ENCODE measurements at regions not wholly inside any gene's neighbourhood (a gene's known extent, or its start where the extent isn't known, plus 50 kb on each side); places are given as distances from the start of the nearest gene placed in this dataset.

DNA sequence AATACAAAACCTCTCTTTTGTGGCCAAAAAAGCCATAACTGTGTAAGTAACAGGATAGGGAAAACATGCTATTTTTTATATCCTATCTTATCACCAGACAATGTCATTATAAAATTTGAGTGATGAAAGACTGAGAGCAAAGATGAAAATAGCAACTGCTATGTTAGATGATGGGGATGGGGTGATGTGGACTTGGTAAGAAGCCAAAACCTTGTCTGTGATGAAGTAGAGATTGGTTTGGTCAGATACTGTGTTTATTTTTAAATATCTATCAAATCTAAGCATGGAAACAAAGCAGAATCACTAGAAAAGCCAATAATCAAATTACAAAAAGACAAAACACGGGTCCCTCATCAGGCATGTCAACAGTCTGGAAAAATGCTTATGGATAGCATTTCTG, 631.1 kb upstream of the NR5A2 start:
- no peaks in the 10 kb centered on the region for H3K4me1 Mint-ChIP-seq (ENCODE audit: low read depth)
- no peaks in the 10 kb centered on the region for H3K9me3 Mint-ChIP-seq
- no peaks in the 10 kb centered on the region for H3K36me3 Mint-ChIP-seq (ENCODE audit: low read depth)
- no peak overlapping the region for H3K27ac Mint-ChIP-seq
- DNase-seq = no peak
- no peaks in the 10 kb centered on the region for H3K27me3 Mint-ChIP-seq
- H3K4me3 Mint-ChIP-seq = no peak overlapping the region

DNA sequence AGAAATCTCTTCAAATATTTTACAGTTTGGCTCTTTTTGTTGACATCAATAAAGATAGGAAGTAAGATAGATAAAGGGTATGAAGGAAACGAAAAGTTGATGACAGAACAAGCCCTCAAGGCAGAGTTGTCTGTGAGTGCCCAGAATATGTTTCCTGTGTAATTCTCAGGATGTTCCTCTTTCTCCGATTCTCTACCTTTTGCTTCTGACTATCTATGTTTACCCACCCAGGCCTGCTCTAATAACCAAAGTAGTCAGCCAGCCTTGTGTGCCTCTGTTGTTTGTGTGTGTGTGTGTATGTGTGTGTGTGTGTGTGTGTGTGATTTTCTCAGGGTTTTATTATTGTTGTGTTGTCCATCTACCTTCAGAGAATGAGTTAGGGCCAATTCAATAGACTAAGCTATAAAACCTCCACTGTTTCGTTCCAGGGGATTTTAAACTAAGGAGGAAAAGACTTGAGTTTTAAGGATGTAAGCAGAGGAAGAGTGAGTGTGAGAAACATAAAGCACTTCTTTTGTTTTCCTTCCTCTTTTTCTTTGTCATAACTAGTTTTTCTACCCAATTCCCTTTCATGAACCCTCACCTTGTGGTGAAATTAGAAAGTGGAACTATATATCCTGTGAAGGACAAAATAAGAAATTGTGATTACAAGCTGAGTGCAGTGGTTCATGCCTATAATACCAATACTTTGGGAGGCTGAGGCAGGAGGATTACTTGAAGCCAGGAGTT, 627.4 kb upstream of the NR5A2 start:
- Mint-ChIP-seq H3K27me3 (peaks cover 15% of the 10 kb centered on the region), H3K27ac (no peak overlapping the region), H3K36me3 (ENCODE audit: low read depth) (no peaks in the 10 kb centered on the region), H3K9me3 (no peaks in the 10 kb centered on the region), H3K4me1 (ENCODE audit: low read depth) (no peaks in the 10 kb centered on the region), H3K4me3 (no peak overlapping the region)
- no peak for DNase-seq

DNA sequence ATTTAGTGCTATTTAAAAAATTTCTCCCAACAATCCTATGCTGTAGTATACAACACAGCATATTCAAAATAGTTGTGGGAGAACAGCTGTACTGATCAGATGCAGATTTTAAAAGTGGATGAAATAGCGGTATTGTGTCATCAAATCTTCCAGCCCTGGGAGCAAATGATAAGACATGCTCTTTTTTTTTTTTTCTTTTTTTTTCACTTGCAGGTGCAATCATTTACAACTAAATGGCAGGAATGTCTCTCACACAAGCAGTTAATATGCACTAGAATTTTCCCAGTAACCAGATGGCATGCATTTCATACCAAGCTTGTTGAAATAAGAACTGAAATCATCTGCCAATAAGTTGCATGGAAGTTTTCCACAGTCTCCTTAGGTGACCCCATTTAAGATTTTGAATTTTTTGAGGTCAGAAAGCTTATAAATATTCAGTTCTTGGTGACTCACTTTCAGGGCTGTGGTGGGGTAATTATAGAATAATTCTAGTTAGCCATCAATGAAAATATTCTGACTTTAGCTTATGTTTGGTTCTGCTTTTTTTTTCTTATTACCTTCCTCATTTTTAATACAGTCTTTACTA, 623.9 kb upstream of the NR5A2 start:
- Mint-ChIP-seq H3K27me3 (peaks cover 33% of the 10 kb centered on the region), H3K4me3 (no peak overlapping the region), H3K36me3 (ENCODE audit: low read depth) (no peaks in the 10 kb centered on the region), H3K27ac (no peak overlapping the region), H3K9me3 (no peaks in the 10 kb centered on the region), H3K4me1 (ENCODE audit: low read depth) (no peaks in the 10 kb centered on the region)
- DNase-seq = no peak

DNA sequence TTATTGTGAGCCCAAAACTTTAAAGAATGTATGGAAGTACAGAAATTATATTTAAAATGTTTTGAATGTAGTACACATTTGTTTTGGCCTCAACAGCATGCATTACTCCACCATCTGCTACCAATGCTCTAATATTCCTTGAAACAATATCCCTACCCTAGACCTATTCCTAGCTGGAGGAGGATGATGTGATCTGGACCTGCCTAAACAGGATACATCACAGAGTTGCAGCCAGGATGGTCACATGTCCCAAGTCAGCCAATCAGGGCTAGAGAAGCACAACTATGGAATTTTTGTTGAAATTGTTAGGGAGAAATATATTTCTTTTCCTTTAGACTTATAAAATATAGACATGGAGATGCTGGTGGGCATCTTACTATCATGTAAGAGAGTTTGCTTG, 623.3 kb upstream of the NR5A2 start:
- Mint-ChIP-seq H3K4me1 (ENCODE audit: low read depth) (no peaks in the 10 kb centered on the region), H3K4me3 (no peak overlapping the region)

DNA sequence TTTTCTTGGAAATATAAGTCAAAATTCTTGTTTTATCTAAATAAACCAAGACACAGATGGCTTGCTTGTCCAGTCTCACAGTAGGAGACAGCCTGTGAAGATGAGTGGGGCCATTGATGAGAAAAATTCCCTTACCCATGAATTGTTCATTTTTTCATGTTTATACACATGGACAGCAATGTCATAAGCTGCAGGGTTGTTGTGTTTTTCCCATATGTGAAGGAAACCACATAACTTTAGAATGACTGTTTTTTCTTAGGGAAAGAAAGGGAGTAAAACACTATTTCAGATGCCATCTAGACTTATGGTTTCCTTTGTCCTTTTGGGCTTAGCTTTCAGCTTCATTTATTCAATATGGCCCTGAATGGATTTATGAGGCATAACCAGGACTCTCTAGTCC, 622.5 kb upstream of the NR5A2 start:
- H3K4me3 Mint-ChIP-seq = no peak overlapping the region
- H3K9me3 Mint-ChIP-seq = no peaks in the 10 kb centered on the region
- H3K4me1 Mint-ChIP-seq (ENCODE audit: low read depth) = no peaks in the 10 kb centered on the region
- H3K27ac Mint-ChIP-seq = no peak overlapping the region
- DNase-seq = no peak
- peaks cover 33% of the 10 kb centered on the region for H3K27me3 Mint-ChIP-seq
- H3K36me3 Mint-ChIP-seq (ENCODE audit: low read depth) = no peaks in the 10 kb centered on the region

More for the DNA sequence above, 623.3 kb upstream of the NR5A2 start:
- Mint-ChIP-seq H3K36me3 (ENCODE audit: low read depth) (no peaks in the 10 kb centered on the region), H3K27me3 (peaks cover 33% of the 10 kb centered on the region), H3K9me3 (no peaks in the 10 kb centered on the region), H3K27ac (no peak overlapping the region)
- no peak for DNase-seq

DNA sequence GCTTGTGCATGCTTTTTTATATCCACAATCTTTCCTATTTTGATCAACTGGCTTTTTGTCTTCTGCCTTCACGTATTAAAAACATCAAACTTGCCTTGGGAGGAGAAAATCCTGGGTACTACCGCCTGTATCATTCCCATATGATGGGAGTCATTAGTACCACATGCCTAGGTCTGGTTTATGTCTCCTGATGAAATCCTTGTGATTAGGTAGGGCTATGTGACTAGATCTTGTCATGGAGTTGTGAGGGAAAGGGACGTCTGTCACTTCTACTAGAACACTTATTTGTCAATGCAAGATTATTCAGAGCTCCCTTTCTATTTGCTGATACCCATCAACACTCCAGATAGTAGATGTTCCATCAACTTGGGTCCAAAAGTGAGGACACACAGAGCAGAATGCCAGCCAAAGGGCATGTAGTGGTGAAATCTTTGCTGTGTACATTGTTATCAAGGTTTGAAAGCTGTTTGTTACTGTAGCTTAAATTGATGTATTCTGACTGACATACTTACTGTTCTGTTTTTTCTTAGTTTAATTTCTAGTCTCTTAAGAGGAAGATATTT, 621.8 kb upstream of the NR5A2 start:
- Mint-ChIP-seq H3K4me3 (no peak overlapping the region), H3K9me3 (no peaks in the 10 kb centered on the region), H3K27me3 (peaks cover 40% of the 10 kb centered on the region), H3K36me3 (ENCODE audit: low read depth) (no peaks in the 10 kb centered on the region), H3K4me1 (ENCODE audit: low read depth) (no peaks in the 10 kb centered on the region), H3K27ac (no peak overlapping the region)
- no peak for DNase-seq

DNA sequence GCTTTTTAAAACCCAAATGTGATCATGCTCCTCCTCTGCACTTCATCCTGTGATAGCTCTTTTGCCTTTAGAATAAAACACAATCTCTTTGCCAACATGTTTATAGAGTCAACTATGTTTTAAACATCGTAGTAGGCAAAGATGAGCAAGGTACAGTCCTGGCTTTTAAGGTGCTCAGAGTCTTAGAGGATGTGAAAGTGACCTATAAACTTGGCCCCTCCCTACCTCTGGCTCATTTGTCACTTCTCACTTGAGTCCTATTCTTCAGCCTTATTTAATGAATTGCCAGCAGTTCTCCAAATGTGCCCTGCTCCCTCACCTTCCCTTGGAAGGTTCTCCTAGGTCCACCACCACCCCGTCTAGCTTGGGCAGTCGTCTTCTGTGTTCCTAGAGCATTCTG, 617.0 kb upstream of the NR5A2 start:
- no peaks in the 10 kb centered on the region for H3K4me1 Mint-ChIP-seq (ENCODE audit: low read depth)
- H3K36me3 Mint-ChIP-seq (ENCODE audit: low read depth) = no peaks in the 10 kb centered on the region
- no peak overlapping the region for H3K4me3 Mint-ChIP-seq
- H3K9me3 Mint-ChIP-seq = no peaks in the 10 kb centered on the region
- H3K27ac Mint-ChIP-seq = no peak overlapping the region
- H3K27me3 Mint-ChIP-seq = peaks cover 32% of the 10 kb centered on the region
- no peak for DNase-seq

DNA sequence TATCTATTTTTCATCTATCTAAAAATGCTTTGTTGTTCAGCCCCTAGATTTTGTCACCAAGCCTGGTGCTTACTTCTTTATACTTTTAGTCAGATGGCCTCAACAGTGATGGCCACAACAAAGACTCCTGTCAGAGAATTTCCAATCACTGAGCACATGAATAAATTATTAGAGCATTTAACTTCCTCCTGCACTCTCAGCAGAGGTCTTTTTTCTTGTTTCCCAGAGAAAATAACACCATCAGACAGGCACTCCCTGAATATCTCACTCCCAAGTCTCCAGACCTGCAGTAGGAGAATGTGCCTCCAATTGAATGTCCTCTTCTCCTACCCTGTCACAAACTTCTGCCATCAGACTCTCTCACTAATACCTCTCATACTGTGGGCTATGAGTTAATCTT, 616.0 kb upstream of the NR5A2 start:
- no peaks in the 10 kb centered on the region for H3K36me3 Mint-ChIP-seq (ENCODE audit: low read depth)
- no peaks in the 10 kb centered on the region for H3K4me1 Mint-ChIP-seq (ENCODE audit: low read depth)
- peaks cover 23% of the 10 kb centered on the region for H3K27me3 Mint-ChIP-seq
- DNase-seq = no peak
- H3K9me3 Mint-ChIP-seq = peaks cover 3% of the 10 kb centered on the region
- H3K27ac Mint-ChIP-seq = no peak overlapping the region
- no peak overlapping the region for H3K4me3 Mint-ChIP-seq

DNA sequence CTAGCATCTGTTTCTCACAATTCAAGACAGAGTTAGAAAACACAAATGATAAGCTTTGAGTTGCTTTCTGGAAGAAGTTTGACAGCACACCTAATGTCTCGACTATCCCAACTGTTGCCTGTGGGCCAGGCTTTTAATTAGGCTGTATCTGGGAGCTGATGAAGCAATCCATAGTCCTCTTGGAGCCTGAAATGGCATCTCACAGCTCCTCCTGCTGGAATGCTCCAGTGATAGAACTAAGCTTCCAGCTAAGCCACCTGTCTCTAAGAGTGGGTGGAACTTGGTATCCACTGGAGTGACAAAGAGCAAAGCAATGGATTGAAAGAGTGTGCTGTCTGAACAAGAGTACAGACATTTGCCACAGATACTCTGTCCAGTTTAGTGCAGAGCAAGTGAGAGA, 605.3 kb upstream of the NR5A2 start:
- Mint-ChIP-seq H3K36me3 (ENCODE audit: low read depth) (no peaks in the 10 kb centered on the region), H3K4me1 (ENCODE audit: low read depth) (no peaks in the 10 kb centered on the region), H3K27ac (no peak overlapping the region), H3K4me3 (no peak overlapping the region), H3K27me3 (peaks cover 25% of the 10 kb centered on the region), H3K9me3 (peaks cover 9% of the 10 kb centered on the region)
- DNase-seq = no peak

DNA sequence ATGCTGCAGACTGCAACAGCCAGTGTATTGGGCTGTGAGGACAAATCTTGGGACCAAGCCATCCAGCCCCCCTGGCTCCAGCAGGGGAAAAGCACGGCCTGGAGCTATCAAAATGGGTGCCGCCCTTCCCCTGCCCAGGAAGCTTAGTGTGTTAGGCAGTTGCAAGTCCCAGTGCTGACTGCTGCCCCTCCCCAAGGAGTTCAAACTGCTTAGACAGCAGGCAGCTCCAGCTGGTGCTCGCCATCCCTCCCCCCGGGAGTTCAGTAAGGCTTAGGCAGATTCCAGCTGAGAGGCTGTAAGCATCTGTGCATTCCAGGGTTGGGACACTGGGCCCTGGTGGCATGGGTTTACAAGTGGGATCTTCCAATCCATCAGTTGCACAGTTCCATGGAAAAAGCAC, 579.6 kb upstream of the NR5A2 start:
- H3K9me3 Mint-ChIP-seq = peaks cover 3% of the 10 kb centered on the region
- no peak for DNase-seq
- no peaks in the 10 kb centered on the region for H3K4me1 Mint-ChIP-seq (ENCODE audit: low read depth)
- H3K27ac Mint-ChIP-seq = no peak overlapping the region
- H3K4me3 Mint-ChIP-seq = no peak overlapping the region
- H3K36me3 Mint-ChIP-seq (ENCODE audit: low read depth) = no peaks in the 10 kb centered on the region
- H3K27me3 Mint-ChIP-seq = peaks cover 24% of the 10 kb centered on the region

DNA sequence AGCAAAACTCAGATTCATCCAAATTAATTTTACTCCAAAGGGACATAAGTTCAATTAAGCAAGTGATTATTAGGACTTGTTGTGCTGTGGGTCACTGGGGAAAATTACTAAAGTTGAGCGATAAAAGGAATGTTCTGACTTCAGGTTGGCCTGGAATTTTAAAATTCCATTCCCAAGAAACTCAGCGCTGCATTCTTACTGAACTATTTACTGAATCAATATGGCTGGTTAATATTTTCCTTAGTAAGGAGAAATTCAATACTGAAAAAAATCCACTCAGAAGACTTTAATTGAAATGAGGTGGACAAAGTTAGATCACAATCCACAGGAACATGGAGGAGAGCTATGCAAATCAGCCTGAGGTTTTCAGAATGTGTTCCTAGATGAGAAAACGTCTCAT, 578.9 kb upstream of the NR5A2 start:
- H3K27me3 Mint-ChIP-seq = peaks cover 24% of the 10 kb centered on the region
- no peaks in the 10 kb centered on the region for H3K36me3 Mint-ChIP-seq (ENCODE audit: low read depth)
- no peaks in the 10 kb centered on the region for H3K4me1 Mint-ChIP-seq (ENCODE audit: low read depth)
- H3K27ac Mint-ChIP-seq = no peak overlapping the region
- no peak overlapping the region for H3K4me3 Mint-ChIP-seq
- peaks cover 3% of the 10 kb centered on the region for H3K9me3 Mint-ChIP-seq
- no peak for DNase-seq

DNA sequence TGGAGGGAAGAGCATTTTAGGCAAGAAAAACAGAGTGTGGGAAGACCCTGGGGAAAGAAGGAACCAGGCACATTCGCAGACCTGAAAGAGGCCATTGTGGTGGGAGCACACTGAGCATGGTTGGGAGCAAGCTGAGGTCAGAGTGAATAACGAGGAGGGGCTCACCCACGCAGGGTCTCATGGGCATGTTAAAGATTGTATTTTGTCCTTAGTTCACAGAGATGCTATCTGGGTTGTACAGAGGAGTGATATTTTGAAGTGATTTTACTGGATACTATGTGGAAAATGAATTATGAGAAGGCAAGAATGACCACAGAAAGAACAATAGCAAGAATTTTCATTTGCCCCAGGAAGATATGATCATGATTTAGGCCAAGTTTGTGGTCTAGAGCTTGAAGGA, 578.3 kb upstream of the NR5A2 start:
- Mint-ChIP-seq H3K4me3 (no peak overlapping the region), H3K36me3 (ENCODE audit: low read depth) (no peaks in the 10 kb centered on the region), H3K27ac (no peak overlapping the region), H3K4me1 (ENCODE audit: low read depth) (no peaks in the 10 kb centered on the region), H3K9me3 (peaks cover 3% of the 10 kb centered on the region), H3K27me3 (peaks cover 24% of the 10 kb centered on the region)
- no peak for DNase-seq

DNA sequence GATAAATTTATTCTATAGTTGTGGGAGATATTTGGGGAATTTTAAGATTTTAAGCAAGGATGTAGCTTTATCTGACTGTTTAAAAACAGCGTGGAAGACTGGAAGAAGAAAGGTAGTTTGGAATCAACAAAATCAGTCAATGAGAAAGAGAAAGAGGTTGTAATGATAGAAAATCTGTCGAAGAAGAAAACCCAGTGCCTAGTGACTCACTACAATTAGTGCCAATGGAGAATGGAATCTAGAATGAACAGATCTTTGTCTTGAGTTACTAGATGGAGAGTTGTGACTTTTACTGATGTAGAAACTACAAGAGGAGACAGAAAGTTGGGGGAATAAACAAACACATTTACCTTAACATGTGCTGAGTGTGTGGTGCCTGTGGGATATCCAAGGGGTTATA, 577.8 kb upstream of the NR5A2 start:
- H3K4me1 Mint-ChIP-seq (ENCODE audit: low read depth) = no peaks in the 10 kb centered on the region
- no peak overlapping the region for H3K4me3 Mint-ChIP-seq
- no peak for DNase-seq
- no peaks in the 10 kb centered on the region for H3K36me3 Mint-ChIP-seq (ENCODE audit: low read depth)
- H3K27ac Mint-ChIP-seq = no peak overlapping the region
- peaks cover 3% of the 10 kb centered on the region for H3K9me3 Mint-ChIP-seq
- H3K27me3 Mint-ChIP-seq = peaks cover 27% of the 10 kb centered on the region

DNA sequence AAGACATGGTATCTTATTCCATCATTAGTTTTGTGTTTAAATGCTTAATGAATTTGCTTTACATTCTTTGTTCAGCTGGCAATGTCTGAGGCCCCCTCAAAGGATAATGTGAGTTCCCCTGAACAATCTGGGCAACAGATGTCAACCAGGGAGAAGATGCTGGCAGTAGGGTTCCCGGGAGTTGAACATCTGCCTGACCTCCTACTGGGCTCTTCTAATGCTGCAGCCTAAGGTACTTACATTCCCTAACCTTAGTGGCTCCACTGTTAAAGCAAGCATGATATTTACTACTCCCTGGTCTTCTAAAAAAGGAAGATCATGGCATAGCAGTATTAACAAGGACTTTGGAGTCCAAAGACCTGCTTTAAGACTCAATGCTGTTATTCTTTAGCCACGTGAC, 574.9 kb upstream of the NR5A2 start:
- H3K4me3 Mint-ChIP-seq = no peak overlapping the region
- no peak for DNase-seq
- peaks cover 13% of the 10 kb centered on the region for H3K27me3 Mint-ChIP-seq
- H3K36me3 Mint-ChIP-seq (ENCODE audit: low read depth) = no peaks in the 10 kb centered on the region
- H3K27ac Mint-ChIP-seq = no peak overlapping the region
- no peaks in the 10 kb centered on the region for H3K4me1 Mint-ChIP-seq (ENCODE audit: low read depth)
- no peaks in the 10 kb centered on the region for H3K9me3 Mint-ChIP-seq

DNA sequence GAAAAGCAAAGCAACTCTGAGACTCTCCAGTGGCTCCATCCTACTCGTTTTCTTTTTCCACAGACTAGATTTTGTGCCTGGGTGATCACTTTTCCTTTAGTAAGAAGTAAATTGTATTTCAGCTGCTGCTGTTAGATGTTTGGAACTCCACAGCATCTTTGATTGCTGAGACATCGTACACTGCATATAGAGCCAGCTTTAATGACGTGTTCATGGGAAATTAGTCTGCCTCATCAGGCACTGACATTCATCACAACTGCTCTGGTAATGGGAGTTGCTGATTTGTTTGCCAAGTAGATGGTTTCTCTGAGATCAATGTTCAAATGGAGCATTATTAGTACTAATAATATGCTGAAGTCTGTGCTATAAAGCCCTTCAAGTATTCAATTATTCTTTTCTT, 573.8 kb upstream of the NR5A2 start:
- Mint-ChIP-seq H3K27me3 (peaks cover 7% of the 10 kb centered on the region), H3K4me3 (no peak overlapping the region)

More for the DNA sequence above, 573.8 kb upstream of the NR5A2 start:
- no peaks in the 10 kb centered on the region for H3K36me3 Mint-ChIP-seq (ENCODE audit: low read depth)
- DNase-seq = no peak
- H3K4me1 Mint-ChIP-seq (ENCODE audit: low read depth) = no peaks in the 10 kb centered on the region
- no peak overlapping the region for H3K27ac Mint-ChIP-seq
- no peaks in the 10 kb centered on the region for H3K9me3 Mint-ChIP-seq

Data from activated T-cell treated with anti-CD3 and anti-CD28 coated beads, Interleukin-2, amount 50 U/mL, for 24 hours (primary cell).